Activated CD4-positive, alpha-beta T cell treated with anti-CD3 and anti-CD28 coated beads, Interleukin-2, amount 10 ng/mL, durations not matched to agents 7 days and 5 days (primary cell): ENCODE measurements at regions not wholly inside any gene's neighbourhood (a gene's known extent, or its start where the extent isn't known, plus 50 kb on each side); places are given as distances from the start of the nearest gene placed in this dataset.
"Not testable (repeated sequence)": the region's sequence is repeated elsewhere in the genome, so short reads cannot be mapped to it uniquely, and the experiment has no call there.

Experiments
- CTCF ChIA-PET: fragments of 350-600 bp; sonication (Branson Sonifier 250); formaldehyde crosslinking; loops from one replicate; lab custom pipeline; 2021; ENCODE audit warnings: antibody characterized with exemption; lab: Charles Lee
- POLR2A ChIA-PET: fragments of 350-600 bp; sonication (Branson Sonifier 250); formaldehyde crosslinking; loops from one replicate; lab custom pipeline; 2021; ENCODE audit warnings: antibody characterized with exemption; lab: Charles Lee
- DNase-seq: peaks from one replicate; pipeline ENCODE4 v3.0.0-alpha.2; 2020
- H3K27ac Mint-ChIP-seq: one replicate; pipeline ENCODE4 v1.8.0; 2021; ENCODE audit warnings: mild to moderate bottlenecking, moderate library complexity, mixed read lengths
- H3K27me3 Mint-ChIP-seq: one replicate; pipeline ENCODE4 v1.8.0; 2021; ENCODE audit warnings: mixed read lengths
- H3K36me3 Mint-ChIP-seq: one replicate; pipeline ENCODE4 v1.8.0; 2021; ENCODE audit warnings: low read depth, mixed read lengths
- H3K4me1 Mint-ChIP-seq: one replicate; pipeline ENCODE4 v1.8.0; 2021; ENCODE audit warnings: mixed read lengths
- H3K4me3 Mint-ChIP-seq: one replicate; pipeline ENCODE4 v1.8.0; 2021; ENCODE audit warnings: mild to moderate bottlenecking, moderate library complexity, mixed read lengths
- H3K9me3 Mint-ChIP-seq: one replicate; pipeline ENCODE4 v1.8.0; 2021; ENCODE audit warnings: mixed read lengths

DNA sequence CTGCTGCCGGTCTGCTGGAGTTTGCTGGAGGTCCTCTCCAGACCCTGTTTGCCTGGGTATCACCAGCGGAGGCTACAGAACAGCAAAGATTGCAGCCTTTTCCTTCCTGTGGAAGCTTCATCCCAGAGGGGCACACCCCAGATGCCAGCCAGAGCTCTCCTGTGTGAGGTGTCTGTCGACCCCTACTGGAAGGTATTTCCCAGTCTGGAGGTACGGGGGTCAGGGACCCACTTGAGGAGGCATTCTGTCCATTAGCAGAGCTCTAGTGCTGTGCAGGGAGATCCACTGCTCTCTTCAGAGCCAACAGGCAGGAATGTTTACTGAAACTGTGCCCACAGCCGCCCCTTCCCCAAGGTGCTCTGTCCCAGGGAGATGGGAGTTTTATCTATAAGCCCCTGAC, 823.1 kb upstream of the HS3ST5 start:
- H3K4me3 Mint-ChIP-seq, CTCF ChIA-PET, H3K36me3 Mint-ChIP-seq, H3K4me1 Mint-ChIP-seq, DNase-seq, H3K27me3 Mint-ChIP-seq, H3K27ac Mint-ChIP-seq, POLR2A ChIA-PET: not testable (repeated sequence)
- H3K9me3 Mint-ChIP-seq: peaks cover 21% of the 10 kb centered on the region

DNA sequence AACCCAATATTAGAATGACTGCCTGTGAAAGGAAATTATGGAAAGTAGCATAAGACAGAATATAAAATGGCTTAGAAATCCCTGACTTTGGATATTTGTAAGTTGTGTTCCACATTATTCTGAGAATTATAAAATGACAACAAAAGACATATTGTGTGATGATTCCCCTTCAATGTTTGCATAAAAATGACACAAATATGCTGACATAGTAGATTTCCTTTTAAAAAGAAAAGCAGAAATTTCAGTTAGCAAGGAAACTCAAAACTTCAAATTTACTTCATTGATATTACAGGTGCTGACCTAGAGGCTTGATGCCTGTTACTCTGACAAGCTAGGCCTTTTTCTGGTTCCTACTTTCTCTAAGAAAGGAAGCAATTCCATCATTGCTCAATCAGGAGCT, 816.9 kb upstream of the HS3ST5 start:
- Mint-ChIP-seq H3K27me3 (no peaks in the 10 kb centered on the region), H3K27ac (no peak overlapping the region), H3K9me3 (peaks cover 17% of the 10 kb centered on the region), H3K4me3 (no peak overlapping the region), H3K4me1 (no peaks in the 10 kb centered on the region), H3K36me3 (no peaks in the 10 kb centered on the region)
- CTCF ChIA-PET: no interaction called here
- POLR2A ChIA-PET: no interaction called here
- DNase-seq: no peak

DNA sequence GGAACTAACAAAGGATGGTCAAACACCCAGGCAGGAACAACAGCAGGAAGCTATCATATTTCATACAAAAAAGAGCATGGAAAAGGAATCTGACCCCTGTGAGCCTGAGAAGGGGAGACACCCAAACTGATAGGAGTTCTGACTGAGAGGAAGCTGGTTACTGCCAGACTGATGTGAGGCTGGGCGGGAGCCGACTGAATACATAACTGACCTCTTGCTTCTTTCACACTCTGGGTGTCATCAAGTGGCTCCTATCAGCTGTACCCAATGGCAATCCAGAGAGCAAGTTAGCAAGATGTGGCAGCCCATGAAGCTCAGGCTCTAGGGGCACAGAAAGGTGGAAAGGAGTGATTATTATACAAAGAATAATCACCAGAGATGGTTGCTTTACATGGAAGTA, 795.1 kb upstream of the HS3ST5 start:
- no peaks in the 10 kb centered on the region for H3K4me1 Mint-ChIP-seq
- DNase-seq: no peak
- H3K4me3 Mint-ChIP-seq: no peak overlapping the region
- ChIA-PET POLR2A (no interaction called here), CTCF (no interaction called here)
- no peaks in the 10 kb centered on the region for H3K27me3 Mint-ChIP-seq
- peaks cover 5% of the 10 kb centered on the region for H3K9me3 Mint-ChIP-seq
- no peak overlapping the region for H3K27ac Mint-ChIP-seq
- no peaks in the 10 kb centered on the region for H3K36me3 Mint-ChIP-seq

DNA sequence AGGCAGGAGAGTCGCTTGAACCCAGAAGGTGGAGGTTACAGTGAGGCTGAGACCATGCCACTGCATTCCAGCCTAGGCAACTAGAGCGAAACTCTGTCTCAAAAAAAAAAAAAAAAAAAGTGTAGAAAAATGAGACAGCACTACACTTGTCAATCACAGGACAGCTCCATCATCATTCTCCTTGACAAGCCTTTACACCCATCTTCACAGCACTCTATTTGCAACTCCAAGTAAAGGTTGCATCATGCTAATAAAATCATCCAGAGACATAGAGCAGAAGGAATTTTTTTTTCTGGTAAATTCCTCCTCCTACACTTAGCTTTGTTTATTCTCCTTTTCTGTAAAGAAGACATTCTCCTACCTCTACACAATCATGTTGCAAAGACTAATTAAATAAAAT, 791.0 kb upstream of the HS3ST5 start:
- ChIA-PET POLR2A (no interaction called here), CTCF (no interaction called here)
- Mint-ChIP-seq H3K36me3 (no peaks in the 10 kb centered on the region), H3K9me3 (peaks cover 2% of the 10 kb centered on the region), H3K4me1 (no peaks in the 10 kb centered on the region), H3K27me3 (no peaks in the 10 kb centered on the region), H3K27ac (no peak overlapping the region), H3K4me3 (no peak overlapping the region)
- no peak for DNase-seq

DNA sequence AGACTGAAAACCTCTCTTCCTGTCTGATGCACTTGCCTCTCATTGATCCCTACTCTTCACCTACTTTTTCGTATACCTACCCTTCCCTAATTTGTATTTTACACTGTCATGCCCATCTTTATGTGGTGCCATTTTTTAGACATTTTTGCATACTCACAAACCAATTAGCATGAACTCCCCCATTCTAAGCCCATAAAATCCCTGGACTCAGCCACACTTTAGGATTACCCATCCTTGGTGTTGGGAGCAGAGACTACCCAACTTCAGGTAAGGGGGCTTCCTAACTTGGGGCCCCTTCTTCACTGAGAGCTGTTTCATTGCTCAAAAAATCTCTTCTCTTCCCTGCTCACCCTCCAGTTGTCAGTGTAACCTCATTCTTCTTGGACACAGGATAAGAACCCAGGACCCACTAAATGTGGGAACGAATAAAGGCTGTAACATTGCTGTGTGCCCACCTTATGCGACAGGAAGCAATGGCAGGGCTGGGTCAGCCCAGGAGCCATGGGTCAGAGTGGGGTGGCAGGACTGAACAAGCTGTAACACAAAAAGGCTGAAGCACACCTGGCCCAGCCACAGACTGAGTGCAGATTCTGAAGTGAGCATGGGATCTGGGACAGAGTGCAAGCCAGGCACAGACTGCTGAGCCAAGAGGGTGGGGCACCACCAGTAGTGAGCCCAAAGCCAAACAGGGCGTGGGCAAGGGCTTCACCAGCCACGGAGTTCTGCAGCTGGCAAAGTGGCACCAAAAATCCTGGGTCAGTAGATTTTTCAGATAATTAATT, 789.1 kb upstream of the HS3ST5 start:
- peaks cover 2% of the 10 kb centered on the region for H3K9me3 Mint-ChIP-seq
- H3K36me3 Mint-ChIP-seq: no peaks in the 10 kb centered on the region
- CTCF ChIA-PET: no interaction called here
- H3K27ac Mint-ChIP-seq: no peak overlapping the region
- H3K4me1 Mint-ChIP-seq: no peaks in the 10 kb centered on the region
- POLR2A ChIA-PET: no interaction called here
- H3K27me3 Mint-ChIP-seq: no peaks in the 10 kb centered on the region
- no peak overlapping the region for H3K4me3 Mint-ChIP-seq
- no peak for DNase-seq

DNA sequence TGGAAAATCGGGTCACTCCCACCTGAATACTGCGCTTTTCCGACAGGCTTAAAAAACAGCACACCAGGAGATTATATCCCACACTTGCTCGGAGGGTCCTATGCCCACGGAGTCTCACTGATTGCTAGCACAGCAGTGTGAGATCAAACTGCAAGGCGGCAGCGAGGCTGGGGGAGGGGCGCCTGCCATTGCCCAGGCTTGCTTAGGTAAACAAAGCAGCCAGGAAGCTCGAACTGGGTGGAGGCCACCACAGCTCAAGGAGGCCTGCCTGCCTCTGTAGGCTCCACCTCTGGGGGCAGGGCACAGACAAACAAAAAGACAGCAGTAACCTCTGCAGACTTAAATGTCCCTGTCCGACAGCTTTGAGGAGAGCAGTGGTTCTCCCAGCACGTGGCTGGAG, 778.7 kb upstream of the HS3ST5 start:
- H3K4me1 Mint-ChIP-seq, DNase-seq, H3K9me3 Mint-ChIP-seq, H3K27ac Mint-ChIP-seq, CTCF ChIA-PET, POLR2A ChIA-PET, H3K27me3 Mint-ChIP-seq, H3K36me3 Mint-ChIP-seq, H3K4me3 Mint-ChIP-seq: not testable (repeated sequence)

DNA sequence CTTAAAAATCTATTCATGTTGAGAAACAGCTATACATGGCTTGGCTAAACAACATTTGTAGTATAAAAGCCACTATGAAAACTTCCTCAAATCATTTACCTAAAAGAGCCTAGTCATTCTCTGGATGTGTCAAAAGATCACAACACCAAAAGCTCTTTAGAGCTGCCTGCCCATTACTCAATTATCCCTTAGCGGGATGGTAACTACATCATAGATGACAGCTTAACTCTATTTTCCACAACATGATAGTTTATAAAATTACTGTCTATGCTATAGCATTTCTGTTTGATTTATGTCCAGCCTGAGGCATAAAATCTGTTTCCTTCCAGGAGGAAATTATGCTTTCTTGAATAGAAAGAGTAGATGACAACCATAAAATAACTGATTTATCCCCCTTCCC, 777.6 kb upstream of the HS3ST5 start:
- ChIA-PET CTCF (no interaction called here), POLR2A (no interaction called here)
- H3K36me3 Mint-ChIP-seq: no peaks in the 10 kb centered on the region
- no peak for DNase-seq
- H3K27me3 Mint-ChIP-seq: no peaks in the 10 kb centered on the region
- H3K27ac Mint-ChIP-seq: no peak overlapping the region
- H3K4me3 Mint-ChIP-seq: no peak overlapping the region
- peaks cover 9% of the 10 kb centered on the region for H3K9me3 Mint-ChIP-seq
- H3K4me1 Mint-ChIP-seq: no peaks in the 10 kb centered on the region

DNA sequence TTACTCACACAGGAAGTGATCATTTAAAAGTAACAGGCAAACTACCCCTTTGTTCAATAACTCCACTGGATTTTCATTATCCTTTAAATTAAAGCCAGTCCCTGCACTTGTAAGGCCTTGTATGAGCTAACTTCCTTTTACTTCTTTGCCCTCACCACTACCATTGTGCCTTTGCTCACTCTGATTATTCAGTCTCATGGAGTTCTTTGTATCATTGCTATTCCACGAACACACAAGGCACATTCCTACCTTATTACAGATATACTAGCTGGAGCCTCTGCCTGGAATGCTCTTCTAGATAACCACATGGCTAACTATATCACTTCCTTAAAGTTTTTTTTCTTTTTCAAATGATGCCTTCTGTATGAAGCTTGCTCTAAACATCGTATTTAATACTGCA, 748.6 kb upstream of the HS3ST5 start:
- Mint-ChIP-seq H3K4me3 (no peak overlapping the region), H3K27ac (no peak overlapping the region), H3K36me3 (no peaks in the 10 kb centered on the region), H3K27me3 (no peaks in the 10 kb centered on the region), H3K4me1 (no peaks in the 10 kb centered on the region), H3K9me3 (peaks cover 7% of the 10 kb centered on the region)
- CTCF ChIA-PET: no interaction called here
- POLR2A ChIA-PET: no interaction called here
- no peak for DNase-seq

DNA sequence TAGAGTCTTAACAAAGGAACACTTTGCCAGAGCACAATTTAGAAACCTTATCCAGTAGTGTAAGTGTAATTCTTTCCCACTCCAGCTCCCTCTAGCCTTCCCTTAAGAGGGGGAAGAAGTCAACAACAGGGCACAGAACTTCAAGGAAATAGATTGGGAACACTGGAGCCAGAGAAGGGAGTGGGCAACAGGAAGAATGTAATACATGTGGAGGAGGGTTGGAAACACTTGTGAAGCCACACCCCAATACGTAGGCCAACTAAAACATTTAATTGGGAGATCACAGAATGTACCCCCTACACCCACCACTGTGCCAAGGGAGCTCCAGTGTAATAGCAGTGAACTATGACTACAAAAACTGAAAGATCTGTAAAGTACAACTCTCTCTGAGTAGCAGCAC, 735.7 kb upstream of the HS3ST5 start:
- Mint-ChIP-seq H3K27me3 (no peaks in the 10 kb centered on the region), H3K27ac (no peak overlapping the region), H3K36me3 (no peaks in the 10 kb centered on the region), H3K4me3 (no peak overlapping the region), H3K9me3 (peaks cover 19% of the 10 kb centered on the region), H3K4me1 (no peaks in the 10 kb centered on the region)
- DNase-seq: no peak
- ChIA-PET POLR2A (no interaction called here), CTCF (no interaction called here)

DNA sequence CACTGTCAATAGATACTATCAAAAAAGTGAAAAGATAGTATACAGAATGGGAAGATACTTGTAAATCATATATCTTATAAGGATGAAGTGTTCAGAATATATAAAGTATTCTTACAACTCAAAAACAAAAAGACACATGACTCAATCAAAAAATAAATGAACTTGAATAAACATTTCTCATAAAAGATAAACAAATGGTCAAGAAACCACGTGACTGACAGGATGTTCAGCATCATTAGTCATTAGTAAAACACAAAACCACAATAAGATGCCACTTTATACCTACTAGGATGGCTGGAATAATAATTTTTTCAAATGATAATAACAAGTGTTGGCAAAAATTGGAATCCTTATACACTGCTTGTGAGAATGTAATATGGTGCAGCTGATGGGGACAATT, 729.1 kb upstream of the HS3ST5 start:
- ChIA-PET POLR2A (no interaction called here), CTCF (no interaction called here)
- H3K27ac Mint-ChIP-seq: no peak overlapping the region
- no peaks in the 10 kb centered on the region for H3K27me3 Mint-ChIP-seq
- no peaks in the 10 kb centered on the region for H3K9me3 Mint-ChIP-seq
- no peaks in the 10 kb centered on the region for H3K4me1 Mint-ChIP-seq
- no peak overlapping the region for H3K4me3 Mint-ChIP-seq
- DNase-seq: no peak
- no peaks in the 10 kb centered on the region for H3K36me3 Mint-ChIP-seq

DNA sequence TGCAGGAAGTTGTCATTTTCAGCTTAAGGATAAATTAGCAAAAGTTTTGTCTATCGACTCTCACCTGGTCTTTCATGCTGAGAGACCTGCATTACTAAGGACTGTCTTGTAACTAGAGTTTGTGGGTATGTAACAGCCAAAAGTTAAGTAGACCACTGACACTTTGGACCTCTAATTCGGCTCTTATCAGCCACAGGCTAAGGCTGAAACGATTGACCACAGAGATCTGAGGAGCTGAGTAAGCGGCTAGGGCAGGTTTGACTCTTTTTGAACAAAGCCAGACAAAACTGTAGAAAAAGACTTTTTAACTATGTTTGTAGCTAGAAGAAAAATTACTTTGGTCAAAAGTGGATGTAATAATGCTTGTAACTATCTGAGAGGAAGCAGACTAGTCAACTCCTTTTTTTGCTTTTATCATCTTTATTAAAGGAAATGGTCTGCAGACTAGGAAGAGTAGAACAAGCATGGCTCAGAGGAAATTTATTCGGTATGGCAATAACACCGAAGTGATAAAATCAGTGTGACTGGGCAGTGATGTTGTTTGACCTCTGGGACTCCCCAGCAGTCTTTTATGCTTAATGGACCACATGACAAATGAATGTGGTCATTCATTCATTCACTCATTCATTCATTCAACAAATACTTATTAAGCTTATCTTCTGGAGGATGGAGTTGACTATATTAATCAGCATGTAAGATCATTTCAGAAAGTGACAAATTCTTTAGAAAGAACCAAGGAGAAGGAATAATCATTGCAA, 725.0 kb upstream of the HS3ST5 start:
- H3K36me3 Mint-ChIP-seq: no peaks in the 10 kb centered on the region
- no peaks in the 10 kb centered on the region for H3K4me1 Mint-ChIP-seq
- H3K27ac Mint-ChIP-seq: no peak overlapping the region
- ChIA-PET CTCF (no interaction called here), POLR2A (no interaction called here)
- H3K9me3 Mint-ChIP-seq: peaks cover 2% of the 10 kb centered on the region
- DNase-seq: no peak
- no peaks in the 10 kb centered on the region for H3K27me3 Mint-ChIP-seq
- no peak overlapping the region for H3K4me3 Mint-ChIP-seq

DNA sequence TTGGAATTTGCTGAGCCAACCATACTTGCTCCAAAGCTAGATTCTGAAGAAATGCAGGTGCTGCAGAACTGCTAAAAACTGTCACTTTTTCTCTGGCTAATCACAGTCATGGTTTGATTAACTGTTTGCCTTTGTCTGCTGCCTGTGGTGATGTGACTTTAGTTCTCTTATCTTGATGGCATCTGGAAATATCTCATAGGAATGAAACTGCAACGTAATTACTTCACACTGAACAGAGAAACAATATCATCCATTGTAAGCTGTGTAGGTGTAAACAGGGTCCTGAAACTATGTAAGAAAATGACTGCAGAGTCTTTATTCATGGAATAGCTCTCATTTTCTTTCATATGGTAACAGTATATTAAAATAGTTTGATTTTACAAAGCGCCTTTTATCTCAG, 721.9 kb upstream of the HS3ST5 start:
- no peak for DNase-seq
- no peak overlapping the region for H3K27ac Mint-ChIP-seq
- peaks cover 2% of the 10 kb centered on the region for H3K9me3 Mint-ChIP-seq
- no peak overlapping the region for H3K4me3 Mint-ChIP-seq
- no peaks in the 10 kb centered on the region for H3K27me3 Mint-ChIP-seq
- no peaks in the 10 kb centered on the region for H3K4me1 Mint-ChIP-seq
- H3K36me3 Mint-ChIP-seq: no peaks in the 10 kb centered on the region
- POLR2A ChIA-PET: no interaction called here
- CTCF ChIA-PET: no interaction called here

DNA sequence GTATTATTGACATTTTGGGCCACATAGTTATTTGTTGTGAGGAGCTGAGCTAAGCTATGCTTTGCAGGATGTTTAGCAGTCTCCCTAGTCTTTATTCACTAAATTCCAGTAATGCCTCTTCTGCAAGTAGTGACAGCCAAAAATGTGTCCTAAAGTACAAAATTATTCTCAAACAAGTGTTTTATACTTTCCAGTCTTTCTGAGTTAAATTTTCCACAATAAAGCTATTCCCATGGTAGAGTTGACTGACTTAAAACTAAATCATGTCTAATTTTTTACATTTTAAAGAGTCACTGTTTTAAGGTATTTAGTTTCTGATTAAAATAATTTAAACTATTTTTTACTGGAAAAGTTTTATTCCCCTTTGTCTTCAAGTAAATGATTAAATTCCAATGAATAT, 717.8 kb upstream of the HS3ST5 start:
- H3K4me3 Mint-ChIP-seq: no peak overlapping the region
- no peak for DNase-seq
- no peaks in the 10 kb centered on the region for H3K27me3 Mint-ChIP-seq
- no peaks in the 10 kb centered on the region for H3K4me1 Mint-ChIP-seq
- POLR2A ChIA-PET: no interaction called here
- CTCF ChIA-PET: no interaction called here
- H3K36me3 Mint-ChIP-seq: no peaks in the 10 kb centered on the region
- H3K9me3 Mint-ChIP-seq: peaks cover 2% of the 10 kb centered on the region
- H3K27ac Mint-ChIP-seq: no peak overlapping the region
